NCI-H1417 (cell line): ENCODE measurements at regions not wholly inside any gene's neighbourhood (a gene's known extent, or its start where the extent isn't known, plus 50 kb on each side); places are given as distances from the start of the nearest gene placed in this dataset.
A peak's percentile ranks its signal among the peaks of the same experiment; 100 is the strongest.

Source experiments
- DNase-seq, 3 experiments: peaks; one replicate each; lab custom pipeline; 2025; lab: John Stamatoyannopoulos, UW

DNA sequence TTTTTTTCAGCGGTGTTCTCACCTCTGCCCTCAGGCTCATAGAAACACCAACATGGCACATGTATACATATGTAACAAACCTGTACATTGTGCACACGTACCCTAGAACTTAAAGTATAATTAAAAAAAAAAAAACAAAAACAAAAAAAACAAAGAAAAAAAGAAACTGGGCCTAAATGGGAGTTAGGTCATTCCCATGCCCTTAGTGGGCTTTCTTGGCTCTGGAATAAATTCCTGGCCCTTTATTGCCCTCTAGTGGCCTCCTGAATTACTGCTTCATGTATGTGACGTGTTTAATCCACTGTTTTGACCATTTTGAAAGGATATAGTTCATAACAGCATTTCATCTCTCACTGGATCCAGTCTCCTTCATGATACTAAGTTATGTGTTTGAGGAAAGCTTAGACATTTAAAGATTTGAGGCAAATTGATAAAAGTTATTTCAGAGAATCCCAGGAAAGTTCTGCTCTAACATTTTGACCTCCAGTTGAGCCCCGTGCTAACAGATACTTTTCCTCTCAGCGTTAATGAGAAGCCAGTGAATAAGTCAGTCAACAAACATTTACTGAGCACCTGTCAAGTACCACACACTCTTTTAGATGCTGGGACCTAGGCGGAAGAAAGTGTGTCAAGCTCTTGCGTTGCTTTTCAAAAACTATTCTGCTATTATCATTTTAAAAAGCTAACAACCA, 54.7 kb upstream of the SYPL1 start:
- peak; percentile 41 to 91 (median 82) for DNase-seq

DNA sequence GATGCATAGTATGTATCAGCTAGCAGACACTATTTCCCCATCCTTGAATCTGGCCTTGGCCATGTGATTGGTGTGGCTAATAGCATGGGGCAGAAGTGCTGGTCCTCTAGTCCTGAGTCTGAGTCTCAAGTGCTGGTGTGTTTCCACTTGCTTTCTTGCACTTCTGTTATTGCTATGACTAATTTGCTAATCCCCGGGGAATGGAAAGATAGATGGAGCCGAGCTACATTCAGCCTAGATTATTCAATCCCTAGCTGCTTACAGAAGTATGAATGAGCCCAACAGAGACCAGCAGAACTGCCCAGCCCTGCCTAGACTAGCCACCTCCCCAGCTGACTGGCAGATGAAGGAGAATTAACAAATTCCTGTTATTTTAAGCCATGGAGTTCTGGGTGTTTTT, 53.2 kb upstream of the SYPL1 start:
- DNase-seq, result no peak

DNA sequence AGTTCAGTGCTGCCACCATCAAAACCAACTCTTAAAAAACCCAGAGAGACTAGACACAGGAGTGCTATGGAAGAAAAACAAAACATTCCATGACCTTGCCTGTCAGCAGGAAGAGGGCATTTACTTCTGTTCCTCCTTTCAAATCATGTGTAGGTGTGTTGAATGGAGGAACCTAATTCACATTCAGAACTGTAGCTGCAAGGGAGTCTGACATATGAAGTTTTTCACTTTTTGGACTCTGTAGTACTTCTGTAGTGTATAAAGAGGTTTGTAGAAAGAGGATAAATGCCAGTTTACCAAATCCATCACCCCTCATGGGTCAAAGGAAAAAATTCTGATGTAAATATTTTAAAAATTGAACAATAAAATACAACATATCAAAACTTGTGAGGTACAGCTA, 51.1 kb upstream of the SYPL1 start:
- DNase-seq, result no peak
